ENCODE measurements at regions not wholly inside any gene's neighbourhood (a gene's known extent, or its start where the extent isn't known, plus 50 kb on each side); places are given as distances from the start of the nearest gene placed in this dataset.

- TF ChIP-seq, protein P1, sequence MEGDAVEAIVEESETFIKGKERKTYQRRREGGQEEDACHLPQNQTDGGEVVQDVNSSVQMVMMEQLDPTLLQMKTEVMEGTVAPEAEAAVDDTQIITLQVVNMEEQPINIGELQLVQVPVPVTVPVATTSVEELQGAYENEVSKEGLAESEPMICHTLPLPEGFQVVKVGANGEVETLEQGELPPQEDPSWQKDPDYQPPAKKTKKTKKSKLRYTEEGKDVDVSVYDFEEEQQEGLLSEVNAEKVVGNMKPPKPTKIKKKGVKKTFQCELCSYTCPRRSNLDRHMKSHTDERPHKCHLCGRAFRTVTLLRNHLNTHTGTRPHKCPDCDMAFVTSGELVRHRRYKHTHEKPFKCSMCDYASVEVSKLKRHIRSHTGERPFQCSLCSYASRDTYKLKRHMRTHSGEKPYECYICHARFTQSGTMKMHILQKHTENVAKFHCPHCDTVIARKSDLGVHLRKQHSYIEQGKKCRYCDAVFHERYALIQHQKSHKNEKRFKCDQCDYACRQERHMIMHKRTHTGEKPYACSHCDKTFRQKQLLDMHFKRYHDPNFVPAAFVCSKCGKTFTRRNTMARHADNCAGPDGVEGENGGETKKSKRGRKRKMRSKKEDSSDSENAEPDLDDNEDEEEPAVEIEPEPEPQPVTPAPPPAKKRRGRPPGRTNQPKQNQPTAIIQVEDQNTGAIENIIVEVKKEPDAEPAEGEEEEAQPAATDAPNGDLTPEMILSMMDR (IDR thresholded peaks at IDR 0.05): no peak
- TF ChIP-seq MAX (IDR thresholded peaks at IDR 0.05): no peak
- no peak for TF ChIP-seq ZC3H11A (IDR thresholded peaks at IDR 0.05)
- TF ChIP-seq EHMT2 (IDR thresholded peaks at IDR 0.05; ENCODE audit: low read depth): no peak
- no peak for TF ChIP-seq FOSL2 (IDR thresholded peaks at IDR 0.05)
- TF ChIP-seq FOSL2 (CRISPR knock-in tag; IDR thresholded peaks at IDR 0.05): no peak
- no peak for TF ChIP-seq REST (IDR thresholded peaks at IDR 0.05)
- no peak for TF ChIP-seq SMC3 (IDR thresholded peaks at IDR 0.05)
- no peak for TF ChIP-seq BHLHE40 (IDR thresholded peaks at IDR 0.05; ENCODE audit: low read depth, low read length)
- no peak for TF ChIP-seq HDAC2 (IDR thresholded peaks at IDR 0.05)
- no peak for TF ChIP-seq CBX2 (IDR thresholded peaks at IDR 0.05; ENCODE audit: borderline replicate concordance, low read depth)
- TF ChIP-seq, protein P2, sequence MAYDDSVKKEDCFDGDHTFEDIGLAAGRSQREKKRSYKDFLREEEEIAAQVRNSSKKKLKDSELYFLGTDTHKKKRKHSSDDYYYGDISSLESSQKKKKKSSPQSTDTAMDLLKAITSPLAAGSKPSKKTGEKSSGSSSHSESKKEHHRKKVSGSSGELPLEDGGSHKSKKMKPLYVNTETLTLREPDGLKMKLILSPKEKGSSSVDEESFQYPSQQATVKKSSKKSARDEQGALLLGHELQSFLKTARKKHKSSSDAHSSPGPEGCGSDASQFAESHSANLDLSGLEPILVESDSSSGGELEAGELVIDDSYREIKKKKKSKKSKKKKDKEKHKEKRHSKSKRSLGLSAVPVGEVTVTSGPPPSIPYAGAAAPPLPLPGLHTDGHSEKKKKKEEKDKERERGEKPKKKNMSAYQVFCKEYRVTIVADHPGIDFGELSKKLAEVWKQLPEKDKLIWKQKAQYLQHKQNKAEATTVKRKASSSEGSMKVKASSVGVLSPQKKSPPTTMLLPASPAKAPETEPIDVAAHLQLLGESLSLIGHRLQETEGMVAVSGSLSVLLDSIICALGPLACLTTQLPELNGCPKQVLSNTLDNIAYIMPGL (CRISPR knock-in tag; IDR thresholded peaks at IDR 0.05; ENCODE audit: borderline replicate concordance): no peak
- TF ChIP-seq POLR2A (IDR thresholded peaks at IDR 0.05; ENCODE audit: low read length): no peak
Observed at GRCh38 chr13:38527140-38527539, 159.7 kb upstream of the FREM2 start.
